HG03060 (cell line): ENCODE measurements at regions not wholly inside any gene's neighbourhood (a gene's known extent, or its start where the extent isn't known, plus 50 kb on each side); places are given as distances from the start of the nearest gene placed in this dataset.
A peak's percentile ranks its signal among the peaks of the same experiment; 100 is the strongest.

Experiments used
- ATAC-seq: cut with Tn5 transposase; IDR thresholded peaks from one replicate; pipeline ENCODE4 v1.9.1; 2021; ENCODE audit warnings: low read depth, moderate number of reproducible peaks; ENCODE audit not compliant: unreplicated experiment

DNA sequence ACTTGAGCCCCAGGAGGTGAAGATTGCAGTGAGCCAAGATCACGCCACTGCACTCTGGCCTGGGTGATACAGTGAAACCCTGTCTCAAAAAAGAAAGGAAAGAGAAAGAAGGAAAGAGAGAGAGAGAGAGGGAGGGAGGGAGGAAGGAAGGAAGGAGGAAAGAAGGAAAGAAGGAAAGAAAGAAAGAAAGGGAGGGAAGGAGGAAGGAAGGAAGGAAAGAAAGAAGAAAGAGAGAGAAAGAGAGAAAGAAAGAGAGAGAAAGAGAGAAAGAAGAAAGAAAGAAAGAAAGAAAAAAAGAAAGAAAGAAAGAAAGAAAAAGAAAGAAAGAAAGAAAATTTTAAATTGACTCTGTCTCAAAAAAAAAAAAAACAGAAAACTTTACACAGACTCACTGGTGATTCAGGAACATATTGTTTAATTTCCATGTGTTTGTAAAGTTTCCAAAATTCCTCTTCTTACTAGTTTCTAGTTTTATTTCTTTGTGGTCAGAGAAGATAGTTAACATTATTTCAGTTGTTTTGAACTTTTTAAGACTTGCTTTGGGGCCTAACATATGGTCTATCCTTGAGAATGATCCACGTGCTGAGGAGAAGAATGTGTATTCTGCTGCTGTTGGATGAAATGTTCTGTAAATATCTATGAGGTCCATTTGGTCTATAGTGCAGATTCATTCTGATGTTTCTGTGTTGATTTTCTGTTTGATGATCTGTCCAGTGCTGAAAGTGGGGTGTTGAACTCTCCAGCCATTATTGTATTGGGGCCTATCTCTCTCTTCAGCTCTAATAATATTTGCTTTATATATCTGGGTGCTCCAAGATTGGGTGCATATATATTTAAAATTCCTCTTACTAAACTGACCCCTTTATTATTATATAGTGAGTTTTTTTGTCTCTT lies 204.4 kb upstream of the SERP2 start:
- no peak for ATAC-seq

DNA sequence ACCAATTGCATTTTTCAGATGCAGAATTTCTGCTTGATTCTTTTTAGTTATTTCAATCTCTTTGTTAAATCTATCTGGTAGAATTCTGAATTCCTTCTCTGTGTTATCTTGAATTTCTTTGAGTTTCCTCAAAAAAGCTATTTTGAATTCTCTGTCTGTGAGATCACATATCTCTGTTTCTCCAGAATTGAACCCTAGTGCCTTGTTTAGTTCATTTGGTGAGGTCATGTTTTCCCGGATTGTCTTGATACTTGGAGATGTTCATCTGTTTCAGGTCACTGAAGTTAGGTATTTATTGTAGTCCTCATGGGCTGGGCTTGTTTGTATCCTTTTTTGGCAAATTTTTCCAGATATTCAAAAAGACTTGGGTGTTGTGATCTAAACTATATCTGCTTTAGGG lies 202.9 kb upstream of the SERP2 start:
- no peak for ATAC-seq

DNA sequence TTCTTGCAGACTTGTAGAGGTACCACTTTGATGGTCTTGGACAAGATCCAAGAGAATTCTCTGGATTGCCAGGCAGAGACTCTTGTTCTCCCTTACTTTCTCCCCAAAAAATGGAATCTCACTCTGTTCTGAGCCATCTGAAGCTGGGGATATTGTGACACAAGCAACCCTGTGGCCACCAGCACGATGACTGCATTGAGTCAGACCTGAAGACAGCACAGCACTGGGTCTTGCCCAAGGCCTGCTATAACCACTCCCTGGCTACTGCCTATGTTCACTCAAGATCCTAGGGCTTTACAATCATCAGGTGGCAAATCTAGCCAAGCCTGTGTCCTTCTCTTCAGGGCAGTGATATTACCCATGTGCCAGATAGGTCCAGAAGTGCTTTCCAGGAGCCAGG lies 202.5 kb upstream of the SERP2 start:
- no peak for ATAC-seq

DNA sequence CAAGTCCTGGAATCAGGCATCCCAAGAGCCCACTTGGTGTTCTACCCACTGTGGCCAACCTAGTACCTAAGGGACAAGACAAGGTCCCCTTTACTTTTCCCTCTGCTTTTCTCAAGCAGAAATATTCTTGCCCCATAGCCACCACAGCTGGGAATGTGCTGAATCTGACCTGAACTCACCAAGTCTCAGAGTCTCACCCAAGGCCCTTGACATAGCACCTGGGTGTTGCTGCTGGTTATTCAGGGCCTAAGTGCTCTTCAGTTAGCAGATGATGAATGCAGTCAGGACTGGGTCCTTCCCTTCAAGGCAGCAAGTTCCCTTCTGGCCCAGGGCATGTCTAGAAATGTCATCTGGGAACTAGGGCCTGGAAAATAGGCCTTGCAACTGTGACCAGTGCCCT lies 201.8 kb upstream of the SERP2 start:
- no peak for ATAC-seq

DNA sequence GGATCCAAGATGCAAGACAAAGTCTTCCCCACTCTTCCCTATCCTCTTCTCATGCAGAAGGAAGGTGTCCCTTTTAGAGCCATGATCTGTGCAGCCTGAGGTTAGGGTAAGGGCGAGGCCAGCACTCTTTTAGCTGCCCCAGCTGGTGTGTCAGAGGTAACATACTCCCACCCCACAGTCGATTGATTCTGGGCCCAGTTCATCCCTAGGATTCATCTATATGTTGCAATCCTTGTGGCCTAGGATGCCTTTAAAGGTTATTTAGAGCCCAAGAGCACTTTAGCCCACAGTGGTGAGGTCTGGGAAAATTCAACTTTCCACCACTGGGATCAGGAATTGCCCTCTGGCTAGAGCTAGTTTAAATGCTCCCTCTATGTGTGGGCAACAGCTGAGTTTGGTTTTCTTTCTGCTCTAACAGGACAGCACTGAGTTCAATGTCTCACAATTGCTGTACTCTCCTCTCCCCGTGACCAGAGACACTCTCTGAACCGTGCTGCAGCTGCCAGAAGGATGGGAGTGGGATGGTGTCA lies 201.3 kb upstream of the SERP2 start:
- no peak for ATAC-seq

DNA sequence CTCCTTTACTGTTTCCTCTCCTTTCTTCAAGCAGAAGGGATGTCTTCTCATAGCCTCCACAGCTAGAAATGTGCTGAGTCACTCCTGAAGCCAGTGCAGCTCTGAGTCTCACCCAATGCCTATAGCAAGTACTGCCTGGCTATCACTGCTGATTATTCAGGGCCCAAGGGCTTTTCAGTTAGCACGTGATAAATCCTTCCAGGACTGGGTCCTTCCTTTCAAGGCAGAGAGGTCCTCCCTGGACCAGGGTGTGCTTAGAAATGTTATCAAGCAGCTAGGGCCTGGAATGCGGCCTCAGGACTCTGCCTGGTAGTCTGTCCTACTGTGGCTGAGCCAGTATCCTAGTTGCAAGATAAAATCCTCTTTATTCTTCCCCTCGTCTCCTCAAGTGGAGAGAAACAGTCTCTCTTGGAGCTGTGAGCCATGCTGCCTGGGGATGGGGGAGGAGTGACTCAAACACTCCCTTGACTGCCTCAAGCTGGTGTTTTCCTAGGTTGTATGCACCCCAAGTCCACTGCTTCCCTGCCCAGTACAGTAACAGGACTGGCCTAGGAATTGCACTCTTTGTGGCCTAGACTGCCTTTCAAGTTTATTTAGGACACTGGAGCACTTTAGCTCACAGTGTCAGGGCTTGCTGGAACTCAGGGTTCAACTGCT lies 198.7 kb upstream of the SERP2 start:
- ATAC-seq: no peak

DNA sequence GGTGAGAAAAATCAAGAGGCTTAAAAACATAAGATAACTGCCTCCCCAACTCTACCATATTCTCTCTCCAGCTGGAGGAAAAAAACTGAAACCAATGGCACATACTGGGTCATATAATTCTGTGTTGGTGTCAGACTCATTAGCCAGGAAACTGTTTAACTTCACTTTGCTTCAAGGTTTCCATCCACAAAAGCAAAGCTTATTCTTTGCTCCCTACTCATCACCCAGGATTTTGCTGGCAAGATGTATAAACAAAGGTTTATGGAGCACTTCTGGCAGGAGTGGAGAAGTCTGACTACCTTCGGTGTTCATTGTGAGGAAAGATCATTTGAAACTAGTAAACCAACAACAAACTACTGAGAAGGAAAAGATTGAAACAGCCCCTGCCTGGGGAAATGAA lies 197.5 kb upstream of the SERP2 start:
- no peak for ATAC-seq

DNA sequence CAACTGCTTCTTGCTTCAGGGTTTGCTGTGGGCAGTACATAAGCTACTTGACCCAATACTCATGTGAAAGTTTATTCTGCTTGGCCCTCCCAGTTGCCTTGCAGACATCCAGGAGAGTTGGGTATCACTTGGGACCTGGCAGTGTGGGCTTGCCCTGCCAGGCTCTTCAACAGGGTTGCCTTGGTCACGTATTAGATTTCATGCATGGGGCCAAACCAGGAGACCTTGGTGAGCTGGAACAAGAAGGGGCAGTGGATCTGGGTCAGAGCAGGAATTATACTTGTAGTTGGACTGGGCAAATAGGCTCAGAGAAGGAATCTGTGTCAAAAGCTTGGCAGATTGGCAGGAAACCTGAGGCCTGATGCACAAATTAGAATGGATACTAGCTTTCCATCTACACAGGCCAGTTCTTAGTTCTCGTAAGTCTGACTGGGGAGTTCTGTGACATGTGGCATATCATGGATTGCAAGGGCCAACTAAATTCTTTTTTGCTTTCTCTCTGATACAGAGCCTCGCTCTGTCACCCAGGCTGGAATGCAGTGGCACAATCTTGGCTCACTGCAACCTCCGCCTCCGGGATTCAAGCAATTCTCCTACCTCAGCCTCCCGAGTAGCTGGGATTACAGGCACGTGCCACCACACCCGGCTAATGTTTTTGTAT lies 192.6 kb upstream of the SERP2 start:
- ATAC-seq: no peak

DNA sequence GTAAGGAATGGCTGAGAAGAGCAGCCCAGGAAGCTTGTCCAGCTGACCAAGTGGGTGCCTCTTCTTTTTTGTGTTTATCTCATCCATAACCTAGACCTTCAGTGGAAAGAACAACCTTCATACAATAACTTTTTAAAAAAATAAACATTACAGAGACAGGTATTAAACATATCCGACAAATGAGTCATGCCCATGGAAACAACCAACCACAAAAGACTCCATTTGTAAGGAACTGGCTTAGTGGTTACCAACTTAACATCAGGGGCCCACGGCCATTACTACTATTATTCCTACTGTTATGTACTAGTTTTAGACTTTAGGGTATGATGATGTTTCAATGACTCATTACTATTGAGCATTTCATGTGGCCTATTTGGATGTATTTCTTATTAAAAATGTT lies 191.7 kb upstream of the SERP2 start:
- ATAC-seq: no peak

DNA sequence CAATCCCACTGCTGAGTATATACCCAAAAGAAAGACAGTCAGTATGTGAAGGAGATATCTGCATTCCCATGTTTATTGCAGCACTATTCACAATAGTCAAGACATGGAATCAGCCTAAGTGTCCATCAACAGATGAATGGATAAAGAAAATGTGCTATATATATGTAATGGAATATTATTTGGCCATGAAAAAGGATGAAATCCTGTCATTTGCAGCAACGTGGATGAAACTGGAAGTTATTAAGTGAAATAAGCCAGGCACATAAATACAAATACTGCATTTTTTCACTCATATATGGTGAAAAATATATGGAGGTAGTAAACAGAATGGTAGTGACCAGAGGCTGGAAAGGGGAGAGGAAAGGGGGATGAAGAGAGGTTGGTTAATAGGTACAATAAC lies 188.9 kb upstream of the SERP2 start:
- no peak for ATAC-seq

DNA sequence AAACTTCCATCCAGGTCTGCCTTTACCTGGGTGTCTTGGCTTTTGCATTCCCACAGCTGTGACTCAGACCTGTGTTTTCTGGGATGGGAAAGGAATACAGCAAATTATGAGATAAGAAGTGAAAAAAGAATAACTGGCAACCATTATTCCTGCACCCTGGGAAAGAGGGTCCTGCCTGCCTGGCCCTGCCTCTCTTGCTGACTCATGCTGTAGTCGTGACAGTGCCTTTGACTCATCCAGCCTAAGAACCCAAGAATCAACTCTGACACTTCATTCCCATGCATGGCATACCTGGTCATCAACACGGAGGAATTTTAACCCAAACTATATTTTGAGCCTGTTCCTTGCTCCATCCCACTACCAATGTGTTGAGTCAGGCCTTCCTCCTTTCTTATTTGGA lies 185.4 kb upstream of the SERP2 start:
- no peak for ATAC-seq

DNA sequence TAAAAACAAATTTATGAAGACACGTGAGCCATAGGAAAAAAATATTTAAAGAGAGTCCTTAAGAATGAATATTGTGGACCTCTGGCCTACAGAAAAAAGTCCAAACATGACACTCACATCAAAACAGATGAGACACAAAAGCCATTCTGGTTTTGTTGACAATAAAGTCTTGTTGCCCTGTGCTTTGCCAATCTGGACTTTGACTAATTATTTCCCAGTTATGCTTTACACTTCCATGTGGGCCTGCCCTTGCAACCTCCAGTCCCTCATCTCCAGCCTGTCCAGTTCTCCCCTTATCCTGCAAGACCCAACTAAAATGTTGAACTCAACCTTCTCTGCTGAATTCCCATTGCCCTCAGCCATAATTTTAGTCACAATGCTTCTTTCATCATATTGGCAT lies 184.5 kb upstream of the SERP2 start:
- ATAC-seq: no peak

DNA sequence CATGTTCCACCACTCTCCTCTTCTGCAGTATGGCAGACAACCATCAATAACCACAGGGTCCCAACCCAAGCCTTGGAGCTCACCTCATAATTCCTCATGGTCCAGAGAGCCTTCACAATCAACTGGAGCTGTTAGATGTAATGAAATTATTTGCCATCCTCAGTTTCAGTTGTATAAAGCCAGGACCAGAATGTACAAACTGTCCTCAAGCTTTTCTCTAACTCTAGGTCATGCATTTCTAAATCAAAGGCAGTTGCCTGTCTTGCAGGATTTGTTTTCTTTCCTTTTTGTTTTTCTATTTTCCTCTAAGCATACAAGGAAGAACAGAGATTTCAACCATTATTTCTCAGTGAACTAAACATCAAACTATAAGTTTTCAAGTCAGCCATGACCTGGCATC lies 182.5 kb upstream of the SERP2 start:
- ATAC-seq: no peak

DNA sequence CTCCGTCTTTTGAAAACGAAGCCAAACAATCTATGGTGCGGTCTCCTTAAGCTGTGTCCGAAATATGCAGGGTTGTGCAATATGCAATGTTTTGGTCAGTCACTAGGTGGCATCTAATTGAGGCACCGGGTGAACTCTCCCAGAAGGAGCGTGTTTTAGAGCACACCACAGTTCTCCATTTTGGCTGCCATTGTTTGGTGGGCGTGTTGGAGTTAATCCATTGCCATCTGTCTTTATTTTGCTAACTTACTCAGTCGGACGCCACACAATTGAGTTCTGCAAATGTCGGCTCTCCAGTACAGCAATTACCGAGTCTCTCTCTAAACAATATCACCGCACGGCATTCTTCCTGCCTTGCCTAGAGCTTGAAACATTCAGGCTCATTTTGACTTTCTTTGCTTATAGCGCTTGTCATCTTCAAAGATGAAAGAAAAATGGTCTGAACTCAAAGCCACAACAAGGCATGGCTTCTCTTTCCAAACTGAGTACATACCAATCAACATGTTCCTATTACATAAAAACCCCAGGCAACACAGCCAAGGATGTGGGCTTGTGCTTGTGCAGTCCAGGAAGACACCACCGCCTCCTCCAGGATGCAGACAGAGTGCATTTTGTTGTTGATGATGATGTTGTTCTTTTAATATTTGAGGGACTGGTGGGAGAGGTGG lies 182.0 kb upstream of the SERP2 start:
- no peak for ATAC-seq

DNA sequence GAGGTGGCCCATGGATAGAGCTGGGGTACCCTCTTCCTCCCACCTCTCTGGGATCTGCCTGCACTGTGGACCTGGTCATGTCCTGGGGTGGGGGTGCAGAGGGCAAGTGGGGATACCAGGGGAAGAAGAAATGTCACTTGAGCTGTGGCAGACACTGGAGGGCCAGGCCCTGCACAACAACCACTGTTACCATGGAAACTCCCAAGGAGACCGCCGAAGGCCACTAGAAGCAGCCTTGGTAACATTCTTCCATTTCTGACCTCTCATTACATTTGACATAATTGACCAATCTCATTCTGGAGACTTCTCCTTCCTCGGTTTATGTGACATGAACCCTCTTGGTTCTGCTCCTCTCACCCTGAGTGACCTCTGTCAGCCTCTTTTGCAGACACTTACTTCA lies 179.9 kb upstream of the SERP2 start:
- no peak for ATAC-seq

DNA sequence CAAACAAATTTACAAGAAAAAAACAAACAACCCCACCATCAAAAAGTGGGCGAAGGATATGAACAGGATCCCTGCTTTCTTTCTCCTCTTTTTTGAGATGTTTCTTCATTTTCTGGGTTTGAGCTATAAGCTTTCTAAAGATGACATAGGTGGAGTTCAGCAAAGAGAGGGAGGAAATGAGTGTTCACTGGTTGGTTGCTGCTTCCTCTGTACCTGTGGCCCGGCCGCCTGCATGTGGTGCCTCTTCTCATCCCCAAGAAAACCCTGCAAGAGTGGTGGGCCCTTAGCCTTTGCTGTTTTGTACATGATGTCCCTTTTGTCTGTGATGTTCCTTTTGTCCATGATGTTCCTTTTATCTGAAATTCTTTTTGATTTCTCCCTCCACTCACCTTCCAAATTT lies 178.4 kb upstream of the SERP2 start:
- no peak for ATAC-seq

DNA sequence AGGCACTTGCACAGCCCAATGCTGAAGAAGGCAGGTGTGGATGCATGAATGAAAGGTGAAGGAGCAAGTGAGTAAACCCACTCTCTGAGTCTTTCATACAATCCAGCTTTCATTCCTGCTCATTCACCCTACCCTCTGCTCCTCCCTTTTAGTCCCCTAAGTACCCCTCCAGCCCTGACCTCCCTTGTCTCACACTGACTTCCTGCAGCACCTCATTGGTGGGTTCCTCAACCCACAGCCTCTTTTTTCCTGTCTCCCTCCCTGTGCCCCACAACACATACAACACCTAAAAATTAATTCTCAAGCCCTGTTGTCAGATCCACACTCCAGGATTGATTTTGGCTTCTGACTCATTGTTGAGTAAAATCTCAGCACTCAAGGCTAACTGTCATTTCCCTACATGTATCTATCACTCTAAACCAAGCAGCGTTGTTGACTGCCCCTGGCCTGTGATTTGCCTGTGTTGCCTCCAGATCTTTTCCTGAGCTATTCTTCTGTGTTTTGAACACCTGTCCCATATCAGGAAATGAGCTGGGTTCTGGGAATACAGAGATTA lies 177.3 kb upstream of the SERP2 start:
- no peak for ATAC-seq

DNA sequence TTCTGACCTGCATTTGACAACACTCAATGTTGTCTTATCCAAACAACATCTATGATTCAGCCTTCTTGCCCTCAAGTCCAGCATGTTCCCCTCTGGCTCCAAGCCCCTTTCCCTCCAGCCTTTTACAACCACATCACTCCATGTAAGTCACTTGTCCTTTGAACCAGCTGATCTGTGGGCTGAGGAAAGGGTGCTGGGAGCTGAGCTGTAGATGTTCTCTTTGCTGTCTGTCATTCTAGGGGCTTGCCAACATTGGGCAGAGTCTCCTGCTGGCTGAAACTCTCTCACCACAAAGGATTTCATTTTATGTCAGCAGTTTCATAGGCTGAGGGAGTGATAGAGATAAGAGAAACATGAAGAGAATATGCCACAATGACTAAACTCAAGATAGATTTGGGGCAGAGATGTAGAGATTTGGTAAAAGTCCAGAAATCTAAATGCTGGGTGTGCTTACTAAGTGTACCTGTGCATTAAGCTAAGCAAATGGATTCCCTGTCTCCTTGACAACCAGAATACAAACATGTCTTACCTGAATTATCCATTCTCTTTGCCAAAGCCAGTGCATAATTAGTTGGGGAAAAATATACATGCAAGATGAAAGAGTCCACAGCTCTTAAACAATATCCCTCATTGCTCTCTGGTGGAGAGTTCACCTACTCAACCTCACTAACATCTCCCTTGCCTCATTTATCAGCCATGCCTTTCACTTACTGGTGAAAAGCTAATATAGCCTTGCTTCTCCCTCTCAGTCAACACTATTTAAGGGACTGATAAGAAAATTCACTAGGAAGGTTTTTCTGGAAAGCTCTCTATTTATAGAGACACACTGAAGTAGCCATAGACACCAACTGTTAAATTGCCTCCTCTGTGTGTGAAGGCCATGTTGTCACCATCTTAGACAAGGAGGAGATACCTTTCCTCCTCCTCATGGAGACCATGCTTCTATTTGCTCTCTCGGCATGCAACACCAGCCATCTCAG lies 175.5 kb upstream of the SERP2 start:
- peak; percentile 74 for ATAC-seq

DNA sequence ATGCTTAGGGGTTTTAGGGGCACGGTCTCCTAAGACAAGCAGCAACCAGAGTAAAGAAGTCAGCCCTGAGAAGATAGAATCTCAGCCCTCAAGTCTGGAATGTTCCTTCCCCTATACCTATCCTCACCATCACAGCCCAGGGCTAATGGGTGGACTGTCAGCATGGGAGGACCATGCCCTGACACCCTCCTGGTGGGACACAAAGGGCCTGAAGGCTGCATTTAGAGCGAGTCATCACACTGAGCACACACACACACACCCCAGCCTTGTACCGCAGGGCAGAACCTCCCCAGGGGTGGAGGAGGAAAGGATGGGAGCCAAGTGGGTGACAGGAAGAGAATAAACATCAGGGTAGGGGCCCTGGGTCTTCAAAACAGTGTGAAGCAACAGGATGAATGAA lies 174.8 kb upstream of the SERP2 start:
- no peak for ATAC-seq
